HG02981 (cell line): ENCODE measurements at regions not wholly inside any gene's neighbourhood (a gene's known extent, or its start where the extent isn't known, plus 50 kb on each side); places are given as distances from the start of the nearest gene placed in this dataset.

ENCODE experiments used
- ATAC-seq: cut with Tn5 transposase; IDR thresholded peaks from one replicate; pipeline ENCODE4 v1.9.1; 2021; ENCODE audit warnings: mild to moderate bottlenecking, moderate library complexity; ENCODE audit not compliant: unreplicated experiment

DNA sequence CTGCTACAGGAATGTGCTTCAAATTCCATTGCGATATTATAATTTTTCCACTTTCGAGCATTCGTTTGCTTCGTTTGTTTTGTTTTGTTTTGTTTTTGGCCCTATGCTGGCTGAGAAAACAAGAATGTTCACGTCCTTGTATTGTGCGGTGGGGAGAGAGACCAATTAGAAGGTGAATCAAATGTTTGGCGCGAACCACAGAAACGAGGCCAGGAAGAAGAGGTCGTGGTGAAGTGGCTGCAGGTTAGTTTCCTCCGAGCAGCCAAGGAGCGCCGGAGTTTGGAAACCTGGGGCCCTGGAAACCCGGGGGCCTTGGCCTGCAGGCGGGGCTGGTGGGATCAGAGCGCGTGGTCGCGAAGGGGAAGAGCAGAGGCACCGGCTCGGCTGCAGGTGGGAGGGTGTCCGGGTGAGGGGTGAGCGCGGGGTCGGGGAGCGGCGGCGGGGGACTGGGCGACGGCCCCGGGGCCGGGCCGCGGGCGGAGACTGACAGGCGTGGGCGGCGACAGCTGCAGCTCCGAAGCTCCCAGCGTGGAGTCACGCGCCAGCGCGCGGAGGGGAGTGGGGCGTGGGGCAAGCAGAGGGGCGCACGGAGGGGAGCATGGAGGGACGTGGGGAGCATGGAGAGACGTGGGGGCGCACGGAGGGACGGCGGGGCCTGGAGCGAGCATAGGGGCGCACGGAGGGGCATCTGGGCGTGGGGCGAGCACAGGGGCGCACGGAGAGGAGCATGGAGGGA lies 141.5 kb upstream of the PDE10A start:
- no peak for ATAC-seq

DNA sequence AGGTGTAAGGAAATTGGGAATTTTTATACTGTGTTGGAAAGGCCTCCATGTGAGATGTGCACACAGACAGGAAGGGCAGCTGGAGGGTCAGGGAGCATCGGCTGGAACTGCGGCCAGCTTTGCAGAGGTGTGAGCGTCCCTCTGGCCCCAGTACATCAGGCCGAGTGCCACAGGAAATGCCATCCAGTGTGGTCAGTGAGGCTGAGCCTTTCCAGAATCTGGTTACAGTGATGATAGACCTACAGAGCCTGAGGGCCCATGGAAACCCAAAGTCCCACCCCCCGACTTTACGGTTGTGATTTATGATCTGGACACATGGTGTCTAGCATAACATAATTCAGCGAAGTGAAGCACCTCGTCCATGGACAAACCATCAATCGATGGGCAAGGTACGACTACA lies 137.3 kb upstream of the PDE10A start:
- ATAC-seq, result no peak

DNA sequence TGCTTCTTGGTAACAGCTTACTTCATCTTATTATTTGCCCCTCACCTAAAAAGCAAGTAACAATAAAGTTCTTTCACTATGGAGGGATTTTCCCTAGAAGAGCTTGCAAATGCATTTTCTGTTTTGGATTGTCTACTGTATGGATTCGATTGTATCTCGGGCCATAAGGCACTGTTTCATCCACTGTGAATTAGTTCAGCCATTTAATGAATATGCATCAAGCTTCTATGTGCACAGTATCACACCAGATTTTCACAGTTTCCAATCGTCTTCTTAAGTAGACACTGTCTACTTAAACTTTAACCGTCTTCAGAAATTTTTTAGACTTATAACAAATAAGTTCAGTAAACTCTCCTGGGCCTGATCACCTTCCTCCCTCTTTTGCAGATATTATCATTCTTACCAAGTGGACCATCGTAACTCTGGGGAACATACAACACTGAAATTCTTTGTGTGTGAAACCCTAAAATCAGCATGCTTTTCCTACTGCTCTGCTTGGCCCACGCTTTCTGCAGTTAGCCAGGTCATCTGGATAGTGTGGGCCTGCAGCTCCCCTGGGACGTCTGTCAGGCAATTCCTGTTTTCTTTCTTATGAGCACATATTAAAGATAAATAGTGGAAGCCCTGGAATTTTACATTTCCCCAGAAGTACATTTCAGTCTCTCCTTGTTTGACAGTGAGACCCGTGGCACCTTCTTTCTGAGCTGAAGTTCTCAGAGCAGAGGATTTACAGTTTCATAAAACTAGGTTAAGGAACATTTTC lies 136.5 kb upstream of the PDE10A start:
- no peak for ATAC-seq

DNA sequence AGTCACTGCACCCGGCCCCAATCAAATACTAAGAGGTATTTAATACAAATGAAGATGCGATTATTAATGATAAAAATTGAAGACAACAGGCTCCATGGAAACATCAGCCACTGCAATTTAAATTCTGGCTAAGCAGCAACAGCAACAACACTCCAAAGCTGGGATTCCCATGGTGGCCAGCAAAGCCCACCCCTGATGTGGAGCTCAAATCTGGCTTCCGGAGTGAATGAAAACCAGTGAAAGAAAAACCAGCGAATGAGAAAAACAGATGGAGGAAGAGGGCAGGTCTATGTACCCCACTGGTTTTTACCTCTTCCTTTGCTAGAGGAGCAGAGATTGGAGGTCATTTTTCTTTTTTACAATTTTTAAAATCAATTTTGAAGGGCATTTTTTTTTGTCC lies 135.9 kb upstream of the PDE10A start:
- ATAC-seq, result no peak

DNA sequence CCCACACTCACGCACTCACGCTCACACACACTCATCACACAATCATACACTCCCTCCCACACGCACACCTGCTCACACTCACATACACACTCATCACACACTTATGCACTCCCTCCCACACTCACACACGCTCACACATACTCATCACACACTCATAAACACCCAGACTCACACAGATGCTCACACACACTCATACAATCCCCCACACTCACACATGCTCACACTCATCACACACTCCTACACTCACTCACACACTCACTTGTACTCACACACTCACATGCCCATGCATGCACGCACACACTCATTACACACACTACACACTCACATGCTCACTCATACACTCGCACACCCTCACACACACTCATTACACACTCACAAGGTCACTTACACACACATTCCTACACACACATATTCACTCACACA lies 131.1 kb upstream of the PDE10A start:
- ATAC-seq, result no peak

DNA sequence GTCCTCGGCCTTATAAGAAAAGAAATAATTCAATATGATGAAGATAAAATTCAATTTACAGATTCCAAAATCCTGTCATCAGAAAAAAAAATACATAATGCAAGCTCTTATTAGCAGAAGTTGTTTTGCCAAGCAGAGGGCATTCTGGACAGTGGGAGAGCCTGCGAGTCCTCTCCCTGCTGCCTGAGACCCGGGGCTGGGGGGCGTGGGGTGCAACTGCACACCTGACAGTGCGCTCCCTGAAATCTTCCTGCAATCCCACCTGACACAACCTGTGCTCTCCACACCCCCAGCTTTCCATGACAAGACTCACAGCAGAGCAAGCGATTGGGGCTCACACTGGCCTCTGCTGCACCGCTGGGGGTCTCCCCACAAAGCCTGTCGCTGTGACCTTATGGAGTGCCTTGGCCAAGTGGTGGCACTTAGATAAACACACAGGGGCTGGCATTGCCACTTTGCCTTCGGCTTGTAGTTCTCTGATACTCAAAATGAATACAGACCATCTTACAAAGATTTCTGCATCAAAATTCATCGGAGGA lies 130.3 kb upstream of the PDE10A start:
- ATAC-seq, result no peak

DNA sequence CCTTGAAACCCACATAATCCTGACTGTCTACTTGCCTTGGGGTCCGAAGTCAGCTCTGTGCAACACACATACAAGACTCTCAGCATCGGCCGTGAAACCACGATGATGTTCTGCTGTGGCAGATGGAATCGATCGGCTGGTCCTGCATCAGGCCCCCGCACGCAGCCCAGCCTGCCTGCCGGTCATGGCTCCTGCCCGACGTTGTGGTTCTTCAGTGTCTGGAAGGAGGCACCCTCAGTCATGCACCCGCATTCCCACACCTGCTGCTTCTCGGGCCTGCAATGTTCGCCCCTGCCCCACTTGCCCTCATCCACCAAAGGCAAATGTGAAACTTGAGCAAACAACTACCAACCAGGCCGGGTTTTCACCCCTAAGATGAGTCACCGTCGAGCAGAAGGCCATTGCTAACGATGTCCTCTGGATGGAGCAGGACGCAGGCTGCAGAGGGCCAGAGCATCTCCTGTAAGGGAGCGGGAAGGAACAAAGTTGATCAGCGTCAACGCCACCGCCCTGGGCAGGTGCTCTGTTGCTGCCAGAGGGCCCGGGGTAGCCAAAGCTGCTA lies 128.9 kb upstream of the PDE10A start:
- ATAC-seq, result no peak

DNA sequence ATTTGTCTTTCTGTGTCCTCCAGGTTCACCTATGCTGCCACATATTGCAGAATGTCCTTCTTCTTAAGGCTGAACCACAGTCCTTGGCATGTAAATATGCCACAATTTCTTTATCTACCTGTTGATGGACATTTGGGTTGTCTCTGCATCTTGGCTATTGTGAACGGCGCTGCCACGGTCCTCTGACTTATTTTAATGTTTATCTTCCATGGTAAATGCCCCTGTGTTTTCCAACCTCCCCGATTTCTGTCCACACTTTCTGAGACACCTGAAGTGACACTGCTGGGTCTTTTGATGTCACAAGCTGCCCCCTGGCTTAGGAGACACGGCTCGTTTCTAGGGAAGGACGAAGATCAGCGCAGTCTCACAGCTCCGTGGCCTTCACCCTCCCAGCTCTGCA lies 128.3 kb upstream of the PDE10A start:
- no peak for ATAC-seq

DNA sequence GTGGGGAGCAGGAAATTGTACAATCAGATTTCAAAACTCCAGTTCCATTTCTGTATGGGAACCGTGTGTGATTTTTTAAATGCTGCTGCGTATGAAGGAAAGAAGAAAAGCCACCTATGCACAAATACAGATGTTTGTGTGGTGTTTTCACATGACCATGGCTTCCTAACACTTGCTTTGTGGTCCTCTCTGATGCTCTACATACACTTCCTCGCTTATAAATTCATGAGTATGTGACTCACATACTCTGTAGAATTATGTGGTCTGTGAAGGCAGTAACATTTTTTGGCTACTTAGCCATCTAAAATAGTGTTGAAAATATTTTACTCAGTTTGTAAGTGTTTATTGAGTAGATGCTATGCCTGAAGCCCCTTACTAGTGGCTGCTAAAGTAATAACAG lies 119.8 kb upstream of the PDE10A start:
- ATAC-seq, result no peak

DNA sequence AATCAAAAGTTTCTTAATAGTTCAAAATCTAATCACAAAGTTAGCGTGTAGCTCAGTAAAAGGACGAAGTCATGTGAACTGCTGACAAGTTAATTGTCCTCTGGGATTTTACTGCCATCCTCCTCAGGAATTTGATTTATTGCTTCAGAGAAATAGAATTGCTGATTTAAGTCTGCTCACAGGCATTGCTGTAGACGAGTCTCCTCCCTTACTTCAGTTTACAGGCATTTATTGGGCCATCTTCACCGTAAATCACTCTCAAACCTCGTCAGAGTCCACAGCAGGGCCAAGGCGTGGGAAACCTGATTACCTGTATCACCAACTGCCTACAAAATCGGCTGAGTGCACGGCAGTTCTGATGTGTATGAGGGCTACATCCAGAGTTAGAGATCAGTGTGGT lies 119.1 kb upstream of the PDE10A start:
- no peak for ATAC-seq

DNA sequence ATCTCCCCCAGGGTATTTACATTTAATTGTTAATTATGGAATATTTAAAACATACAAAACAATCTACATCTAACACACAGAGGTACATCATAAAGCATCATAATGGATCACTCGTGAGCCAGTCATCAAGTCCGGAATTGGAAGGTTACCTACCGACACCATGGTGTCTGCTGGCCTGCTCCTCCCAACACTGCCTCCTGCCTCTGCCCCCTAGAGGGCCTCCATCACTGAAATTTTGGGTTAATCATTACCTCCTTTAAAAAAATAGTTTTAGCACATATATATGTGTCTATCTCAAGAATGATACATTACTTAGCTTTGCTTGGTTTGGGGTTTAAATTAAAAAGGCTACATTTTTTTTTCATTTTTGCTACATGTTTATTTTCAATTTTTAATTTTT lies 114.6 kb upstream of the PDE10A start:
- no peak for ATAC-seq

DNA sequence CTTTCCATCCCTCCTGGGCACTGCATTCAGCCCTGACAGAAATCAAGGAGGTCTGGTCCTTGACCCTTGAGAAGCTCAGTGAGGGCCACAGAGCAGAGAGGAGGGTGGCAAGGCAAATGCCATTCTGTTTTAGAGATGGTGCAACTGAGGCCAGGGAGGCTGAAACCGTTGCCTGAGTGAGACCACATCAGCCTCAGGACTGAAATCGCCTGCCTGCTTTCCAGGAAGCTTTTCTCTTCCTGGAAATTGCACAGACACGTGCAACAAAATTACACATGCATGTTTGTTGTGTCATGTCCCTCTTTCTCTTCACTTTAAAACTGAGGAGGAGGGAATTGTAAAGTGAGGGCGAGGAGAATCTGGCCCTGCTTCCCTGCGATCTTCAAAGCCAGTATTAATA lies 113.7 kb upstream of the PDE10A start:
- ATAC-seq, result no peak

DNA sequence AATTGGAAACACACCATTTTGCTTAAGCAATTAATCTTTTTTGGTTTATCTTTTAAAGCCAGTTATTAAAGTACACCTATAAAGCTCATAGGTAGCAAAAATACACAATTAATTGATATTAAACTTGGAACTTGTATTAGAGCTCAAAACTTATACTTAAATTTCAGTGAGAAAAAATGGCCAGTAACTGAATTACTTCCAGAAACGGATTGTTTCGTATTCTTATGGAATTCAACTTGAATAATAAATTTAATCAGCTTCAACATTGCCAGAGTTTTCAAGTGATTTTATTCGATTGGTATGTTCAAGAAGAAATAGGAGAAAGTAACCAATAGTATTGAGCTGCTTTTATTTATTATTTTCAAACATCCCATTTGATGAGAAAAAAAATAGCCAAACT lies 112.7 kb upstream of the PDE10A start:
- ATAC-seq, result no peak

DNA sequence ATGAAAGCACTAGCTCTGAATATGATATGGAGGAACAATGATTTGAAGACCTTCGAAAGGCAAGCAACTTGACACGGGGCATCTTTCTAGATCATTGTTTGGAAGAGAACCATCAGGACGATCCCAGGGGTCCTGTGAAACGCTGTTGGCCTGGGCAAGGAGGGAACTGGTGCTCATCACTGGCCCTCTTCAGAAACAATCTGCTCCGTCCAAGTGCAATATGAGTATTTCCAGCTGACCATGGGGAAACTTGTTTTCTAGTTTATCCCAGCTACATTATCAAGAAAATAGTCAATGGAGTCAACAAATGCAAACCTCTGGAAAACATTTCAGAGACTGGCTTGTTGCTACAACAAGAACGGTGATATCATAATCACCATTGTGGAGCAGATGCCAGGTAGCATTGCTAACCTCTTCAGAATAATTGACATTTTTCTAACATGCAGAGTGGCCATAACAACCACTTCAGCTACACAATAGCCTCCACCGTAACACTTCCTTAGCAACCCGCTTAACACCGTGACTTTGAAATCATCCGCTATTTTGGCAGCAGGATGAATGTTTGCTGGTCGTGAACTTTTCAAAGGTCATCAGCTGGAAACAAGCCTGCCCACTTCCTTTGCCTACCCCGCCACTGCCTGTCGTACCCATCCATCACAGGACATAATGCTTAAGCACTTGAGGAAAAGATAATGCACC lies 112.0 kb upstream of the PDE10A start:
- no peak for ATAC-seq

DNA sequence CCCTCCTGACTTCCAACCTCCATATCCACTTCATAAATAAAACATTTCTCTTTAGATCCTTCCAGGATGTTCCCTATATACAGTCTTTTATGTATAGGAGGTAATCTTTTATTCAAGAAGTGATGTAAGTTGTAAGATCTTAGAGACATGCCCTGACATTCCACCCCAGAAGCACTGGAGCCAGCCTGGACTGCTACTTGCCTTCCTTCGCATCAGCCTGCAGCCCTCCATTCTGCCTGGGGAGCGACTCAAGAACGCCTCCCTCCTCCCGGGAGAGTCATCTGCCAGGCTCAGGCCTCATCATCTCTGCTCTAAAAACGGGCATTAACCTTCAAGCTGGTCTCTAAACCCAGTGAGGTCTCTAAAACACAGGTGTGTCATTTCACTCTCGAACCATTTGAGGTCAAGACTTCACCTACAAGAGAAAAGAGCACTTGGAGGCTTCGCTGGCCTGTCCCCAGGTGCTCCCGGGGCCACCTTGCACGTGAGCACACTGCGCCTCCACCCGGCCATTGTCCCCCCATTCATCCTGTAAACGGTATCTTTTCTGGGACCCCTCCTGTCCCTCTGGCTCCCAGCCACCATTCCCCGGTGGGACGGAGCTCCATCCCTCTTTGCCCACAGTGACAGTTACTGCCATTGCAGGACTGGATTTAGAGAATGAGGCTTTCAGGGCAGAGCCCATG lies 107.5 kb upstream of the PDE10A start:
- ATAC-seq, result no peak

DNA sequence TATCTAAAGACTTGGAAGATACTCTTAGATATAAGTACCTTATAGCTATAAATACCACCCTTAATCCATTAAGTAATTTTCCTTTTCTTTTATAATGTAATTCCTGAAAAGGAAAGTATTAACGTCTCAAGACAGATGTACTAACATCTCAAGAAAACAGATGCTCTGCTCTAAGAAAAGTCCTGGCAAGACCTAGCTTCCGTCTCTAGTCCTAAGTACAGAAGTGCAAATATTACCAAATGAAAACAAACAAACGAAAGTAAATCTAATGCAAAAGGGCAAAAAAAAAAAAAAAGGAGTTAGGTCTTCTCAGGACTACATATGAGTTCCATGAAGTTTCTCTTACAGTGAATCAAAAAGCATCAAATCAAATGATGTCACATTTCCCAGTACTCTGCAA lies 106.8 kb upstream of the PDE10A start:
- no peak for ATAC-seq

DNA sequence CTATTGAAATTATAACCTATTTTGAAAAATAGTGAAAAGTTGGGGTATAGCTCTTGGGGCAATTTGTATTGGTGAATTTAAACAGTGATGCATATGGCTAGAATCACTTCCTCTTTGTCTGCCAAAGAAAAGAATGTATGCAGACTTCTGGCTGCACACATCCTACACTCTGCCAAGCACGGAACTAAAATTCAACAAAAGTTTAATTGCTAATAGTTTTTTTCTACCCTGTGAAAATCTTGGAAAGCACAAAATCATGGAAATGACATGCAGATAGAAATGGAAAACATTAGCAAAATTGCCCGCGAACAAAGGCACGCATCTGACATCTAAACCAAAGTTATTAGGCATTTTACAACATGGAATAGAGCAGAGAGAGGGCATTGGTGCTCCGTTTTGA lies 106.4 kb upstream of the PDE10A start:
- ATAC-seq, result no peak

DNA sequence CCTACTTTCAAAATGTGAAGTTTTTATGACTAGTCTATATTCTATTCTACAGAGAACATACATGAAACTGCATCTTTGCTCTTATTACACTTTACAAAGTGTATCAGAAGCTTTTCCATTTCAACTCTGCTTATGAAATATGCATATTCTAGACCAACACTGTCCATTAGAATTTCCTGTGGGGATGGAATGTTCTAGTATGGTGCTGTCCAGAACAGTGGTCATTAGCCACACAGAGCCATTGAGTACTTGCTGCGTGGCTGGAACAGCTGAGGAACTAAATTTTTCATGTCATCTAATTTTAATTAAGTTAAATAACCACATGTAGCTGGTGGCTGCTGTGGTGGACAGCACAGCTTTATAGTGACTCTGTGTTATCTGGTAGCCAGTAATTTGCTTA lies 105.9 kb upstream of the PDE10A start:
- ATAC-seq, result no peak

DNA sequence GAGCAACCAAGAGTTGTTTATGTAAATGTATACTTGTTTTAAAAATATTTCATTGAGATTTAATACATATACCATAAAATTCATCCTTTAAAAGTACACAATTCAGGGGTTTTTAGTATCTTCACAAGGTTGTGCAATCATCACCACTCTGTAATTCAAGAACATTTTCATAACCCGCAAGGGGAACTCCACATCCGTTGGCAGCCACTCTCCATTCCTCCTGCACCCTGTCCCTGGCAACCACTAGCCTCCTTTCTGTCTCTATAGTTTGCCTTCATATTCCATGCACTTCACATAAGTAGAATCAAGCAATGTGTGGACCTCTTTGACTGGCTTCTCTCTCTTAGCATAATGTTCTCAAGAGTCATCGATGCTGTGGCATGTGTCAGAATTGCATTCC lies 104.2 kb upstream of the PDE10A start:
- ATAC-seq, result no peak

DNA sequence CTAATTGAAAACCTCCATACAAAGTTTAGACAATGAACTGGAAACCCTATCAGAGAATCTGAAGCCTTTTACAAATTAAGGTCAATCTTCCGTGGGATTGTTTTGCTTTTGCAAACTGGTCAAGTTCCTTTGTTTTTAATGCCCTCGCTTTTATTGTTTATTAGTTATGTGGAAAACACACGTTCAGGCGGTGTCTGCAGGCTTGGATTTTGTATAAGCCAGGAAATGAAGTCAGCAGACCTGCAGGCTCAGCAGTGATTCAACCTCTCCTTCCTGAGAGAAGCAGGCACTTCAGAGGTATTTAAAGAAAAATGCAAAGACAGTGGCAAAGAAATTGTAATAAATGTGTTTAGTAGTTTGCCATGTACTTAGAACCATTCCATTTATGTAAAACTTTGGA lies 103.4 kb upstream of the PDE10A start:
- ATAC-seq, result no peak

DNA sequence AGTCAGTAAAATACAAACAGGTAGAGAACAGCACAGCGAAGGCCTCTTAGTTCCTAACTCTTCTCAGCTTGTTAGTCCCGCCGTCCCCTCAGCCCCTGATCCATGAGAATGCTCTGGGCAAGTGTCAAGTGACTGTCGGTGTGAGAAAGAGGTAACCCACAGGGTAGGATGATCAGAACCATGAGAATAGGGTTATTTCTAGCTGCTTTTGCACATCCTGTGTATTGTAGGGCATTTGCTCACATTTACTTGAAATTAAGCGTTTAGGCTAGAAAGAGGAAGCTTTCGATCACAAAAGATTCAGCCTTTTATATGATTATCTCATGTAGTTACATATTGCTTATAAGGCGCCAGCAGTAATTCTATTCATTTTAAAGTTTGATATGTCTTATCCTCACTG lies 103.0 kb upstream of the PDE10A start:
- ATAC-seq, result no peak
